GM12873 (cell line): ENCODE measurements at regions not wholly inside any gene's neighbourhood (a gene's known extent, or its start where the extent isn't known, plus 50 kb on each side); places are given as distances from the start of the nearest gene placed in this dataset.

Experiments used
- CTCF ChIP-seq: IDR thresholded peaks from 2 replicates; pipeline ENCODE4 v1.5.1; 2012; ENCODE audit warnings: low read depth, mild to moderate bottlenecking, moderate library complexity, low read length, control low read depth; ENCODE audit not compliant: insufficient read depth; ENCODE audit errors: missing control alignments

GRCh38 chr1:95829556-95829955 lies 595.5 kb downstream of the RWDD3 start:
- TF ChIP-seq CTCF = no peak

- no peak for TF ChIP-seq CTCF
Observed at GRCh38 chr1:95832370-95832769, 598.4 kb downstream of the RWDD3 start.

- no peak for TF ChIP-seq CTCF
Observed at GRCh38 chr1:95849439-95849838, 615.4 kb downstream of the RWDD3 start.

DNA sequence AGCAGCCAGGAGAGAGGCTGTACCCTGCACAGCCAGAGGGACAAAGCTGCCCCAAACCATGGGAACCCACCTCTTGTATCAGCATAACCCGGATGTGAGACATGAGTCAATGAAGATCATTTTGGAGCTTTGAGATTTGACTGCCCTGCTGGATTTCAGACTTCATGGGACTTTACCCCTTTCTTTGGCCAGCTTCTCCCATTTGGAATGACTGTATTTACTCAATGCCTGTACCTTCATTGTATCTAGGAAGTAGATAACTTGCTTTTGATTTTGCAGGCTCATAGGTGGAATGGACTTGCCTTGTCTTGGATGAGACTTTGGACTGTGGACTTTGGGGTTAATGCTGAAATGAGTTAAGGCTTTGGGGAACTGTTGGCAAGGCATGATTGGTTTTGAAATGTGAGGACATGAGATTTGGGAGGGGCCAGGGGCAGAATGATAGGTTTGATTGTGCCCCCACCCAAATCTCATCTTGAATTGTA lies 616.2 kb downstream of the RWDD3 start:
- TF ChIP-seq CTCF = no peak

DNA sequence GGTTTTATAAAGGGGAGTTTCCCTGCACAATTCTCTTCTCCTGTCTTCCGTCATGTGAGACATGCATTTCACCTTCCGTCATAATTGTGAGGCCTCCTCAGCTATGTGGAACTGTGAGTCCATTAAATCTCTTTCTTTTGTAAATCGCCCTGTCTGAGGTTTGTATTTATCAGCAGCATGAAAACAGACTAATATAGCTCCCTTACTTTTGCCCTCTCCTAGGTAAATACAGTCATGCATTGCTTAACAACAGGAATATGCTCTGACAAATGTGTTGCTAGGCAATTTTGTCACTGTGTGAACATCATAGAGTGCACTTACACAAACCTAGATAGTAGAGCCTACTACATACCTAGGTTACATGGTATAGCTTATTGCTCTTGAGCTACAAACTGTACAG lies 616.8 kb downstream of the RWDD3 start:
- TF ChIP-seq CTCF = no peak

DNA sequence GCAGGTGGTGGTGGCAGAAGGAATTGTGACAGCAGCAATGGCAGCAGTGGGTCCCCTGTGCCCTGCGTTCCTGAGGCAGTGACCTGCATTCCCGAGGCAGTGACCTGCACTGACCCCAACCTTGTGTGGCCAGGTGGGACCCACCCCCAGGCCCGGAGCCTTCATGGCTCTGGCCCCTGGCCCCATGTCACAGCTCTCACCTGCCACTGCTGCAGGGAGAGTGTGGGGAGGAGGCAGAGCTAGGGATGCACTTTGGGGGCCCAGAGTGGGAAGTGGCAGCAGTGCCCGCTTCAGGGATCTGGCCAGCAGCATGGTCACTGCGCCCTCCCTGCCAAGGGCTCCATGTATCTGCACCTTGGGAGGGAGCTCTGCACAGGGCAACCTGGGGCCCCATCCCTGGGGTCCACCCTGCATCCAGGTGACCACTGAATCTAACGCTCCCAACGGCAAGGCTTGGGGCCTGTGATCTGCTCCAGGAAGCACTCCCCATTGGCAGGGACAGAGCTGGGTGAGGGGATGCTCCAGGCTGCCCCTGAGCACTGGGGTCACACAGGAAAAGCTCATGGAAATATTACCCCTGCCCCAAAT lies 618.6 kb downstream of the RWDD3 start:
- no peak for TF ChIP-seq CTCF

DNA sequence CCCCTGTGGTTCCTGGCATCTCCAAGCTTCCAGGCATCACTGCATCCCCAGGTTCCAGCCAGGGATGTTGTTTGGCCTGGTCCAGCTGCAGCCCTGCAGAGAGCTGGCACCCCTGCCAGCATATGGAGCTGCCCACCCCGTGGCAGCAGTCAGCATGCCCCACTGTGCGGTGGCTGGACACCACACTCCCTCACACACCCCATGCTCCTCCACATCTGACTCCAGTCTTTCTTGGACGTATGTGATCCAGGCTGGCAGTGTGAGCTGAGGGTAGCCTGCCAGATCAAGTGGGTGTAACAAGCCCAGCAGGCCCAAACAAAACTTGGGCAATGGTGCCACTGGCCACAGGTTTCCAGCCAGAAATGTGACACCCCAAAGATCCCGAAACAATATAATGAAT lies 620.4 kb downstream of the RWDD3 start:
- no peak for TF ChIP-seq CTCF
